Astrocyte of the cerebellum (primary cell): ENCODE measurements at regions not wholly inside any gene's neighbourhood (a gene's known extent, or its start where the extent isn't known, plus 50 kb on each side); places are given as distances from the start of the nearest gene placed in this dataset.

Experiments used
- DNase-seq: peaks from one replicate; pipeline ENCODE4 v3.0.0-alpha.2; 2011; ENCODE audit warnings: low read depth
- H3K4me3 ChIP-seq: 2 replicates; pipeline ENCODE4 v1.5.1; 2011; ENCODE audit warnings: mild to moderate bottlenecking, low read depth, low read length, moderate library complexity
- in situ Hi-C: cut with HindIII; loops from 2 replicates; pipeline ENCODE4 v1.10.0; 2017; ENCODE audit warnings: low sequenced_read_pairs
- TF ChIP-seq, protein P1 (sequence below): IDR thresholded peaks from 2 replicates; pipeline ENCODE4 v1.5.1; 2012; ENCODE audit warnings: low read length, low read depth, moderate library complexity, mild to moderate bottlenecking; ENCODE audit errors: missing control alignments

DNA sequence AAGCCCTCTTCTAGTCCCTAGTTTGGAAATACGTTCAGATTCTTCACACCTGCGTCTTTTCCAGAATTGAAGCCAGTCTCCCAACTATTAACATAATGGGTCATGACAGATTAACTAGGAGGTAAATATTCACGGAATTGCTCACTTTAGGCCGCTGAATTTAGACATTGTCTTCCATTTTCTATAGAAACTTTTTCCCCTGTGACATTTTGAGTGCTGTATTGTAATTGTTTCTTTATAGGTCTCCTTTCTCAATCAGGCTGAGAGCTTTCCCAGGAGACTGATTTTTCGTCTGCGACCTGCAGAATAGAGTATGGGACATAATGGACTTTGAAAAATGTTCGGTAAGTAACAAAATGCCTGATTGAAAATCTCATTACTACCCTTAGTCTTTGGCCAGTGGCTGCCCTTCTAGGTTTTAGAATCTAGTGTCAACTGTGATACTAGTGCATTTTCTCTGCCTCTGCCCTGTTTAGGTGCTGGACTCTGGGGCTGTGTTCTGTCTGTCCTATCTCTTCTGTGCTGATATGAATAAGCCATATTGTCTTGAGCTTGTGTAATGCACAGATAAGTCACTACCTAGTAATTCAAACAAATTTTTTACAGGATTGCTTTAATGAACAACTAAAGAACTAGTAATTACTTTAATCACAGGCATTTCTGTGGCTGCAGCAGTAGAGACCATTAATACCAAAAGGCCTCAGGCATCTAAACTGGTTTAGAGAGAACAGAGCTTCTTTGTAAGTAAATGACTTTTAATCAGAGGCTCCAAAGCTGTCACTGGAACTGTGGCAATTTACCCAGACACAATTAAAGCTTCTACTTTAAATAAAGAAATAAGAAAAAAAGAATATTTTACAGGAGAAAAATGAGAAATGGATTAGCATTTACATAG lies 122.4 kb upstream of the FREM2 start:
- in situ Hi-C loops: no loop called here
- DNase-seq: no peak
- TF ChIP-seq, protein P1, sequence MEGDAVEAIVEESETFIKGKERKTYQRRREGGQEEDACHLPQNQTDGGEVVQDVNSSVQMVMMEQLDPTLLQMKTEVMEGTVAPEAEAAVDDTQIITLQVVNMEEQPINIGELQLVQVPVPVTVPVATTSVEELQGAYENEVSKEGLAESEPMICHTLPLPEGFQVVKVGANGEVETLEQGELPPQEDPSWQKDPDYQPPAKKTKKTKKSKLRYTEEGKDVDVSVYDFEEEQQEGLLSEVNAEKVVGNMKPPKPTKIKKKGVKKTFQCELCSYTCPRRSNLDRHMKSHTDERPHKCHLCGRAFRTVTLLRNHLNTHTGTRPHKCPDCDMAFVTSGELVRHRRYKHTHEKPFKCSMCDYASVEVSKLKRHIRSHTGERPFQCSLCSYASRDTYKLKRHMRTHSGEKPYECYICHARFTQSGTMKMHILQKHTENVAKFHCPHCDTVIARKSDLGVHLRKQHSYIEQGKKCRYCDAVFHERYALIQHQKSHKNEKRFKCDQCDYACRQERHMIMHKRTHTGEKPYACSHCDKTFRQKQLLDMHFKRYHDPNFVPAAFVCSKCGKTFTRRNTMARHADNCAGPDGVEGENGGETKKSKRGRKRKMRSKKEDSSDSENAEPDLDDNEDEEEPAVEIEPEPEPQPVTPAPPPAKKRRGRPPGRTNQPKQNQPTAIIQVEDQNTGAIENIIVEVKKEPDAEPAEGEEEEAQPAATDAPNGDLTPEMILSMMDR: no peak
- H3K4me3 ChIP-seq: no peak overlapping the region

DNA sequence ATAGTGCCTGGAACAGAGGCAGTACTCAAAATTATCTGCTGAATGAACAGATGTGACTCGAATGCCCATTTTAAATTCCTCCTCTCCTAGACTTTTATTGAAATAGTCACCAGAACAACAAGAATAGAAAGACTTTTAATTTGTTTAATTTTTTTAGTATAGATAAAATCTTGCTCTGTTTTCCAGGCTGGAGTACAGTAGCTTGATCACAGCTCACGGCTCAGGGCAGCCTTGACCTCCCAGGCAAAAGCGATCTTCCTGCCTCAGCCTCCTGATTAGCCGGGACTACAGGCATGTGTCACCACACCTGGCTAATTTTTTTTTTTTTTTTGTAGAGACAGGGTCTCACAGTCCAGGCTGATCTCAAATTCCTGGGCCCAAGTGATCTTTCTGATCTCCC lies 120.9 kb upstream of the FREM2 start:
- in situ Hi-C loops: no loop called here

DNA sequence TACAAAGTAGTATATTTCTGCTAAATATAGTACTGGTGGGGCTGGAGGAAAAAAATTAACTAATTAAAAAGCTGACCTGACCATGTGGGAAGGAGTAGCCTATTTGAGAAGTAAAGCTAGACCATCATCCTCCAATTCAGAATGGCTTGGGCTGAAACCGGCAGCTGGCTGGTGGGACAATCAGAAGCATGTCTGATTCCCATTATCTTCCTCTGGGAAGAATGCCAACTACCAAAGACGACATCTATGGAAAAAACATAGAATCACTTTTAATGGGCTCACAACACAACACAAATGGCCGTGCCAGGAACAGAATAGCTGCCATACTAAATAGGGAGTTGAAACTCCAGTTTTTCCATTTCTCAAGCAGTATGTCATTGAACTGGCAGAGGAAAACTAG lies 120.4 kb upstream of the FREM2 start:
- no peak overlapping the region for H3K4me3 ChIP-seq
- DNase-seq: no peak
- TF ChIP-seq, protein P1: no peak
- in situ Hi-C loops: no loop called here

More for the DNA sequence above, 120.9 kb upstream of the FREM2 start:
- TF ChIP-seq, protein P1: no peak
- DNase-seq: no peak
- no peak overlapping the region for H3K4me3 ChIP-seq

DNA sequence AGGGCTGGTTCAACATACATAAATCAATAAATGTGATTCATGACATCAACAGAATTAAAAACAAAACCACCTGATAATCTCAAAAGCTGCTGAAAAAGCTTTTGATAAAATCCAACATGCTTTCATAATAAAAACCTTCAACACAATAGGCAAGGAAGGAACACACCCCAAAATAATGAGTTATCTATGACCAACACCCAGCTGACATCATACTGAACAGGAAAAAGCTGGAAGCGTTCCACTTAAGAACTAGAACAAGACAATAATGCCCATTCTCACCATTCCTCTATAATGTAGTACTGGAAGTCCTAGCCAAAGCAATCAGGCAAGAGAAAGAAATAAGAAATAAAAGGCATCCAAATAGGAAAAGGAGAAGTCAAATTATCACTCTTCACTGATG lies 116.2 kb upstream of the FREM2 start:
- no peak overlapping the region for H3K4me3 ChIP-seq
- DNase-seq: no peak
- TF ChIP-seq, protein P1: no peak
- in situ Hi-C loops: no loop called here

DNA sequence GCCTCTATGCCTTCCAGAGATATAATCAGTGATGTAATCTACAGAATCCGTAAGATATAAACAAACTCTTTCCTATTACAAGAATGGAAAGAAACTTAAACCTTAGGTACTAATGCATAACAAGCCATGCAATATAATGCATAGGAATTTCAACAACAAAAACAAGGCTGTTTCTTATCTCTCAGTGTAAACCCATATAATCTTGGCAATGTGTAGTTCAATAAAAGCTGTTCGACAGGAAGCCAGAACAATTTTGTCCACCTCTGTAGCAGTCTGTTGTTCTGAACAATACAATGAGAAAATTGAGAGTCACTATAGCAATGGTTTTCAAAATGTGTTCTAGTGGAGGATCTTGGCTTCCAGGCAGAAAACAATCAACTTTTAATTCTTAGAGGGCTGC lies 111.5 kb upstream of the FREM2 start:
- H3K4me3 ChIP-seq: no peak overlapping the region
- TF ChIP-seq, protein P1: no peak
- no peak for DNase-seq
- in situ Hi-C loops: no loop called here

DNA sequence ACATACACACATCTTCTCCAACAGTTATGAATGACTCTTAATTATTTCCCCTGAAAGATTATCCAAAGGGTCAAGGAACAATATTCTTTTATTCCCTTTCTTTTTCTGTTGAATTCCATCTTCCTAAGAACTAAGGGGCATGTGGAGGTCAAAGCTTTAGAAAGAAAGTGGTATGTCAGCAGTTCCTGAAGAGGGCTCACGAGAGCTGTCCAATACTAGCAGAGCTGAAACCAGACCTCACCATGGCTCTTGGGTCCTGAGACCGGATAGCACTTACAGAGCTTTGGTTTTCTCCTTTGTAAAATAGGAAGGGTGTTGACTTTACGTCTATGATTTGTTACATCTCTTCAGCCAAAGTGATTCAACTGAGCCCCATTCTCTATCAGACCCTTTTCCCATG lies 109.8 kb upstream of the FREM2 start:
- in situ Hi-C loops: no loop called here
- TF ChIP-seq, protein P1: no peak
- no peak overlapping the region for H3K4me3 ChIP-seq
- no peak for DNase-seq
